Body of pancreas (tissue), 4 donors: ENCODE measurements at regions not wholly inside any gene's neighbourhood (a gene's known extent, or its start where the extent isn't known, plus 50 kb on each side); places are given as distances from the start of the nearest gene placed in this dataset.

Experiments used
- ATAC-seq: fragments of 150-250 bp; one replicate; pipeline ENCODE4 v1.9.1; 2016
- DNase-seq, 4 donors: peaks; one replicate each; pipeline ENCODE4 v3.0.0-alpha.2; 2019
- H3K27ac ChIP-seq, 4 donors: fragments of 200-600 bp; sonication (generic); 1 replicate in 3 of 4; 2 replicates in 1 of 4; pipeline versions ENCODE4 v1.5.1 to v1.6.1; 2016 to 2019; ENCODE audit warnings: mild to moderate bottlenecking in 1 of 4, mixed read lengths in 1 of 4, moderate library complexity in 1 of 4
- H3K27me3 ChIP-seq, 2 donors: fragments of 200-600 bp; sonication (generic); one replicate each; pipeline ENCODE4 v1.6.0; 2016; ENCODE audit warnings: mild to moderate bottlenecking in 1 of 2
- H3K36me3 ChIP-seq, 2 donors: fragments of 200-600 bp; sonication (generic); replicated peaks in 1 of 2; 2 replicates each; pipeline ENCODE4 v1.5.1; 2016; ENCODE audit warnings: low read depth in 2 of 2; ENCODE audit not compliant: insufficient read depth in 1 of 2
- H3K4me1 ChIP-seq: fragments of 200-600 bp; sonication (generic); one replicate; pipeline ENCODE4 v1.6.0; 2016
- H3K4me3 ChIP-seq, 2 donors: fragments of 200-600 bp; sonication (generic); 1 replicate in 1 of 2; 2 replicates in 1 of 2; pipeline ENCODE4 v1.5.1; 2016 to 2019
- H3K9me3 ChIP-seq, 3 donors: fragments of 200-600 bp; sonication (generic); 1 replicate in 2 of 3; 2 replicates in 1 of 3; pipeline ENCODE4 v1.5.1; 2016
- POLR2A ChIP-seq, 3 donors: fragments of 450-650 bp; IDR thresholded peaks; one replicate each; pipeline ENCODE4 v1.6.1; 2016; ENCODE audit warnings: antibody characterized with exemption in 3 of 3, mild to moderate bottlenecking in 2 of 3
- WGBS, 2 donors: methylation state at CpG; one replicate each; pipeline ENCODE4 v1.1.5; 2017; 5-methylcytosine and 5-hydroxymethylcytosine counted together
- intact Hi-C: fragments of 100-400 bp; cut with DNase I; formaldehyde crosslinking; loops from one replicate; pipeline ENCODE4 v1.15.1; 2023
- TF ChIP-seq, protein P1 (sequence below), 7 experiments: fragments of 450-650 bp in 4 of 7; fragments of 200-600 bp in 3 of 7; sonication (generic) in 3 of 7; IDR thresholded peaks; one replicate each; pipeline ENCODE4 v1.5.1; 2016 to 2019; ENCODE audit warnings: antibody characterized with exemption in 7 of 7

DNA sequence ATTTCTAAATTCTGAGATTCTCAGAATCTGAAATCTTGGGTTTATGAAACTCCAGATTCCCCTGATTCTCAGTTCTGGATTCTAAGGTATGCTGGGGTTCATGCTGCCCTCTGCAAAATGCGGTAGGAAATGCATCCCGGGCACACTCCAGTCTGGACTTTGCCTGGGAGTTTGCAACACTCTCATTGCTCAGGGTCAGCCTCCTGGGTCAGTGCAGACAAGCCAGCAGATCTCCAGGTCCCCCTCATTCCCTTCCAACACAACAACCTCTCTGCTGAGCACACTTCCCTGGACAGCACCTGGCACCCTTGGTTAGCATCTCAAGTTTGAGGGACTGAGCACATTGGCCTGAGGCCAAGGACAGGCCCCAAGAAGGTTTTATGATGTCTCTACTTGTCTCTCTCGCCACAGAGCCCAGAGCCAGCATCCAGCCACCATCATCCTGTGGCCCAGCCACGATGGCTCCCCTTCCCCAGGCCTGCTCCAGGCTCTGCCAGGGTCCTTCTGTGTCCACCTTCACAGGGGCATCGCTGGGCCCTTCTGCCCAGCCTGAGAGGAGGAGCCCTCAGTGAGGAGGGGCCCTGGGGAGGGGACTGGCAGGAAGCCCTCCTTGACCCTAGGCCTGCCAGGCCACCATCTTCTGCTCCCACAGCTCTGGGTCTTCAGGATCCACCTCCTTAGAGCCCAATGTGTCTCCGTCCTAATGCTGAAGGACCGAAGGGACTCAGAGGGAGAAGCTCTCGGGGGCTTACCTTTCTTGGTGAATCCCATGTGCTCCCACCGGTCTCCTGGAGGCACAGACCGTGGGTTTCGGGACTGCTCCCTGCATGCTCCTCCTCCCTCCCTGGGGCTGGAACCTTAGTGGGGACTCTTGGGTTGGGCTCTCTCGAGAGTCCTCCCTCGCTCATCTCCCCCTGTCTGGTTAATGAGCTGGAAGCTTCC lies 550.7 kb downstream of the PTPRU start:
- no peaks in the 10 kb centered on the region for H3K9me3 ChIP-seq
- TF ChIP-seq, protein P1, sequence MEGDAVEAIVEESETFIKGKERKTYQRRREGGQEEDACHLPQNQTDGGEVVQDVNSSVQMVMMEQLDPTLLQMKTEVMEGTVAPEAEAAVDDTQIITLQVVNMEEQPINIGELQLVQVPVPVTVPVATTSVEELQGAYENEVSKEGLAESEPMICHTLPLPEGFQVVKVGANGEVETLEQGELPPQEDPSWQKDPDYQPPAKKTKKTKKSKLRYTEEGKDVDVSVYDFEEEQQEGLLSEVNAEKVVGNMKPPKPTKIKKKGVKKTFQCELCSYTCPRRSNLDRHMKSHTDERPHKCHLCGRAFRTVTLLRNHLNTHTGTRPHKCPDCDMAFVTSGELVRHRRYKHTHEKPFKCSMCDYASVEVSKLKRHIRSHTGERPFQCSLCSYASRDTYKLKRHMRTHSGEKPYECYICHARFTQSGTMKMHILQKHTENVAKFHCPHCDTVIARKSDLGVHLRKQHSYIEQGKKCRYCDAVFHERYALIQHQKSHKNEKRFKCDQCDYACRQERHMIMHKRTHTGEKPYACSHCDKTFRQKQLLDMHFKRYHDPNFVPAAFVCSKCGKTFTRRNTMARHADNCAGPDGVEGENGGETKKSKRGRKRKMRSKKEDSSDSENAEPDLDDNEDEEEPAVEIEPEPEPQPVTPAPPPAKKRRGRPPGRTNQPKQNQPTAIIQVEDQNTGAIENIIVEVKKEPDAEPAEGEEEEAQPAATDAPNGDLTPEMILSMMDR (IDR thresholded peaks at IDR 0.05): no peak
- no peak for TF ChIP-seq POLR2A (IDR thresholded peaks at IDR 0.05)
- ATAC-seq (no peak), DNase-seq (no peak)
- H3K4me3 ChIP-seq: no peak overlapping the region
- peaks cover 0 to 7% of the 10 kb centered on the region in 2 donors for H3K27me3 ChIP-seq
- no peaks in the 10 kb centered on the region for H3K36me3 ChIP-seq
- intact Hi-C loops: no loop called here
- WGBS, 2 donors: 73 to 77% methylated on average over 8 to 13 of the region's 13 CpGs
- no peak overlapping the region for H3K27ac ChIP-seq
- no peaks in the 10 kb centered on the region for H3K4me1 ChIP-seq

DNA sequence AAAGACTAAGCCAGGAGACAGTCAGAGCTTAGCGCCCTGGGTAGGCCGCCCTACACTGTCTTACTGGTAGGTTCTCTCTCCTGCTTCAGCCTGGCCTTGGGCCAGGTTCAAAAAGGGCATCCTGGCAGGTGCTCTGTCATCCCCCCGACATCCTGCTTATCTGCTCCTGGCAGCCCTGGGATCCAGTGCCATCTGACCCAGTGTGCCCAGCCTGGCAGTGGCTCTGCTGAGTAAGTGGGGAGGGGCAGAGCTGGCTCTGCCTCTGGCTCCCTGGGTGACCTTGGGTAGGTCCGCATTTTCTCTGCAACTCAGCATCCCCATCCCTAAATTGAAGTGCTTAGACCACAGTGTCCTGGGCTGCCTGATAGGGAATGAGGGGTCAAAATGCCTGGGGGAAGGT lies 549.9 kb downstream of the PTPRU start:
- Histone ChIP-seq H3K27me3 (peaks cover 0 to 7% of the 10 kb centered on the region in 2 donors), H3K36me3 (no peaks in the 10 kb centered on the region), H3K27ac (no peak overlapping the region), H3K4me1 (no peaks in the 10 kb centered on the region), H3K9me3 (no peaks in the 10 kb centered on the region), H3K4me3 (no peak overlapping the region)
- 78 to 88% methylated on average over 3 of the region's 4 CpGs for WGBS, 2 donors
- intact Hi-C loops: no loop called here
- DNase-seq (no peak), ATAC-seq (no peak)
- TF ChIP-seq, protein P1 (IDR thresholded peaks at IDR 0.05): no peak
- no peak for TF ChIP-seq POLR2A (IDR thresholded peaks at IDR 0.05)

DNA sequence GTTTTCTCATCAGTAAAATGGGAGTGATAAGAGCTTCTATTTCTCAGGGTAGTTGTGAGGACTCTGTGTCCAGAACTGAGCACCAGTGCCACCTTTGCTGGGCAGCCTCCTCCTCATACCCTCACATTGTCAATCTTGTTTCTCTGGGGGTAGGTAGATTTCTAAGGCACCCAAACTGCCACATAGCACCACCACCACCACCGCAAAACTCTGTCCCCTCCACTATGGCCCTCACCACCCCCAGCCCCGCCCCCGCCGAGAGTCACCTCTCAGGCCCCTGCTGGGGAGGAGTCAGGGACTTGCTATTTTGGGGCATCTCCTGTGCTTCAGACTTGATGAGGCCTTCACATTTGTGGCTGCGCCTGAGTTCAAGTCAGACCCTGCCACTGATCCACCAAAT lies 549.2 kb downstream of the PTPRU start:
- DNase-seq (no peak), ATAC-seq (no peak)
- Histone ChIP-seq H3K4me3 (no peak overlapping the region), H3K4me1 (no peaks in the 10 kb centered on the region), H3K36me3 (no peaks in the 10 kb centered on the region), H3K9me3 (no peaks in the 10 kb centered on the region), H3K27me3 (peaks cover 0 to 7% of the 10 kb centered on the region in 2 donors), H3K27ac (no peak overlapping the region)
- WGBS, 2 donors: 72 to 87% methylated on average over 4 of the region's 5 CpGs
- TF ChIP-seq, protein P1 (IDR thresholded peaks at IDR 0.05): no peak
- no peak for TF ChIP-seq POLR2A (IDR thresholded peaks at IDR 0.05)
- intact Hi-C loops: no loop called here

DNA sequence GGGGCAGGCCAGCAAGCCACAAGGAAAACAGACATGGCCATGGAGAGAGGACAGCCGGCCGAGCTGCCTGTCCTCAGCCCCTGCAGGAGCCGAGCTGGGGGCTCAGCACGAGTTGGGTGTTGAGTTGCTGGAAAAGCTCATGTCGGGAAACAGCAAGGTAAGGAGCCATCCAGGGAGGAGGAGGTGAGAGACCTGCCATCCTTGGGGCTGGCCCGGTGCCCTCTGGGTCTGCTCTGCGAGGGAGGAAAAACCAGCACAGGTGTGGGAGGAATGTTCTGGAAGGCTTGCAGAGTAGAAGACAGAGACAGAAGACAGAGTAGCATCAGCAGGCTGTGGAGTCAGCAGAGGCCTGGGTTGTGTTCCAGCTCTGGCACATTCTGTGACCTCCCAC lies 548.8 kb downstream of the PTPRU start:
- H3K27ac ChIP-seq: no peak overlapping the region
- intact Hi-C loops: no loop called here
- WGBS, 2 donors: 56 to 65% methylated on average over 5 to 6 of the region's 7 CpGs
- H3K27me3 ChIP-seq: peaks cover 0 to 7% of the 10 kb centered on the region in 2 donors
- H3K36me3 ChIP-seq: no peaks in the 10 kb centered on the region
- H3K4me3 ChIP-seq: no peak overlapping the region
- no peaks in the 10 kb centered on the region for H3K4me1 ChIP-seq
- TF ChIP-seq, protein P1 (IDR thresholded peaks at IDR 0.05): no peak
- no peak for TF ChIP-seq POLR2A (IDR thresholded peaks at IDR 0.05)
- ATAC-seq (no peak), DNase-seq (no peak)
- H3K9me3 ChIP-seq: no peaks in the 10 kb centered on the region
